DOHH2 (cell line): ENCODE measurements at regions not wholly inside any gene's neighbourhood (a gene's known extent, or its start where the extent isn't known, plus 50 kb on each side); places are given as distances from the start of the nearest gene placed in this dataset.

Source experiments
- CTCF ChIP-seq: fragments of 200-600 bp; sonication (generic); IDR thresholded peaks from one replicate; pipeline ENCODE4 v1.5.1; 2014; ENCODE audit warnings: antibody characterized with exemption, mild to moderate bottlenecking, low read depth, low read length; ENCODE audit not compliant: poor library complexity, severe bottlenecking
- EZH2phosphoT487 ChIP-seq: fragments of 200-600 bp; sonication (generic); IDR thresholded peaks from 2 replicates; pipeline ENCODE4 v1.6.1; 2017; ENCODE audit warnings: borderline replicate concordance, mild to moderate bottlenecking, antibody characterized with exemption, low read length, moderate library complexity, mixed read lengths

DNA sequence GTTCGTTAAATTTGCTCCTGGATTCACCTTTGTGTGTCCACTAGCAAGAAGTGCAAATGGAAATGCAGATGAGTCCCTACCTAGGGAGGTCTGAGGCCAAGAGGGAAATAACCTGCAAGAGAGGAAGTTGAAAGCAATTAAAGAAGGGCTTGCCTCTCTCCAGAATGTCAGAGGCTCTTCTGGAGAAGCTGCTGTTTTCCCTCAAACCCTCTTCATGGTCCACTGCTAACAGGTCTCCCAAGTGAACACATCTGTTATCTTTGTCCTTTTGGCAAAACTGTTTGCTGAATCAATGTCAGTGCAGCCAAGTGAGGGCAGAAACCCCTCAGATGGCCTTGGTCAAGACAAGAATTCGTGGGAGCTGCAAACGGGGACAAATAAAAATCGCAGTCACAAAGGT lies 177.3 kb upstream of the PLXNA2 start:
- TF ChIP-seq CTCF: no peak
- no peak for TF ChIP-seq EZH2phosphoT487
